ENCODE measurements at regions not wholly inside any gene's neighbourhood (a gene's known extent, or its start where the extent isn't known, plus 50 kb on each side); places are given as distances from the start of the nearest gene placed in this dataset.

- TF ChIP-seq, protein P1, sequence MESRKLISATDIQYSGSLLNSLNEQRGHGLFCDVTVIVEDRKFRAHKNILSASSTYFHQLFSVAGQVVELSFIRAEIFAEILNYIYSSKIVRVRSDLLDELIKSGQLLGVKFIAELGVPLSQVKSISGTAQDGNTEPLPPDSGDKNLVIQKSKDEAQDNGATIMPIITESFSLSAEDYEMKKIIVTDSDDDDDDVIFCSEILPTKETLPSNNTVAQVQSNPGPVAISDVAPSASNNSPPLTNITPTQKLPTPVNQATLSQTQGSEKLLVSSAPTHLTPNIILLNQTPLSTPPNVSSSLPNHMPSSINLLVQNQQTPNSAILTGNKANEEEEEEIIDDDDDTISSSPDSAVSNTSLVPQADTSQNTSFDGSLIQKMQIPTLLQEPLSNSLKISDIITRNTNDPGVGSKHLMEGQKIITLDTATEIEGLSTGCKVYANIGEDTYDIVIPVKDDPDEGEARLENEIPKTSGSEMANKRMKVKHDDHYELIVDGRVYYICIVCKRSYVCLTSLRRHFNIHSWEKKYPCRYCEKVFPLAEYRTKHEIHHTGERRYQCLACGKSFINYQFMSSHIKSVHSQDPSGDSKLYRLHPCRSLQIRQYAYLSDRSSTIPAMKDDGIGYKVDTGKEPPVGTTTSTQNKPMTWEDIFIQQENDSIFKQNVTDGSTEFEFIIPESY (IDR thresholded peaks at IDR 0.05) = no peak
- TF ChIP-seq, protein P2, sequence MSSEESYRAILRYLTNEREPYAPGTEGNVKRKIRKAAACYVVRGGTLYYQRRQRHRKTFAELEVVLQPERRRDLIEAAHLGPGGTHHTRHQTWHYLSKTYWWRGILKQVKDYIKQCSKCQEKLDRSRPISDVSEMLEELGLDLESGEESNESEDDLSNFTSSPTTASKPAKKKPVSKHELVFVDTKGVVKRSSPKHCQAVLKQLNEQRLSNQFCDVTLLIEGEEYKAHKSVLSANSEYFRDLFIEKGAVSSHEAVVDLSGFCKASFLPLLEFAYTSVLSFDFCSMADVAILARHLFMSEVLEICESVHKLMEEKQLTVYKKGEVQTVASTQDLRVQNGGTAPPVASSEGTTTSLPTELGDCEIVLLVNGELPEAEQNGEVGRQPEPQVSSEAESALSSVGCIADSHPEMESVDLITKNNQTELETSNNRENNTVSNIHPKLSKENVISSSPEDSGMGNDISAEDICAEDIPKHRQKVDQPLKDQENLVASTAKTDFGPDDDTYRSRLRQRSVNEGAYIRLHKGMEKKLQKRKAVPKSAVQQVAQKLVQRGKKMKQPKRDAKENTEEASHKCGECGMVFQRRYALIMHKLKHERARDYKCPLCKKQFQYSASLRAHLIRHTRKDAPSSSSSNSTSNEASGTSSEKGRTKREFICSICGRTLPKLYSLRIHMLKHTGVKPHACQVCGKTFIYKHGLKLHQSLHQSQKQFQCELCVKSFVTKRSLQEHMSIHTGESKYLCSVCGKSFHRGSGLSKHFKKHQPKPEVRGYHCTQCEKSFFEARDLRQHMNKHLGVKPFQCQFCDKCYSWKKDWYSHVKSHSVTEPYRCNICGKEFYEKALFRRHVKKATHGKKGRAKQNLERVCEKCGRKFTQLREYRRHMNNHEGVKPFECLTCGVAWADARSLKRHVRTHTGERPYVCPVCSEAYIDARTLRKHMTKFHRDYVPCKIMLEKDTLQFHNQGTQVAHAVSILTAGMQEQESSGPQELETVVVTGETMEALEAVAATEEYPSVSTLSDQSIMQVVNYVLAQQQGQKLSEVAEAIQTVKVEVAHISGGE (CRISPR knock-in tag; IDR thresholded peaks at IDR 0.05) = no peak
- TF ChIP-seq TBL1XR1 (IDR thresholded peaks at IDR 0.05; ENCODE audit: low read depth, low read length) (no peak), PBX3 (IDR thresholded peaks at IDR 0.05; ENCODE audit: insufficient replicate concordance, low read depth, low read length) (no peak), CUX1 (IDR thresholded peaks at IDR 0.05; ENCODE audit: insufficient replicate concordance, low read depth, low read length) (no peak)
- TF ChIP-seq, protein P3, sequence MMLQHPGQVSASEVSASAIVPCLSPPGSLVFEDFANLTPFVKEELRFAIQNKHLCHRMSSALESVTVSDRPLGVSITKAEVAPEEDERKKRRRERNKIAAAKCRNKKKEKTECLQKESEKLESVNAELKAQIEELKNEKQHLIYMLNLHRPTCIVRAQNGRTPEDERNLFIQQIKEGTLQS (IDR thresholded peaks at IDR 0.05; ENCODE audit: borderline replicate concordance, extremely low read depth, low read depth, low read length) = no peak
These were observed 956.1 kb upstream of the EDIL3 start (continued) for GRCh38 chr5:85340790-85341189.
